ENCODE measurements at regions not wholly inside any gene's neighbourhood (a gene's known extent, or its start where the extent isn't known, plus 50 kb on each side); places are given as distances from the start of the nearest gene placed in this dataset.

DNA sequence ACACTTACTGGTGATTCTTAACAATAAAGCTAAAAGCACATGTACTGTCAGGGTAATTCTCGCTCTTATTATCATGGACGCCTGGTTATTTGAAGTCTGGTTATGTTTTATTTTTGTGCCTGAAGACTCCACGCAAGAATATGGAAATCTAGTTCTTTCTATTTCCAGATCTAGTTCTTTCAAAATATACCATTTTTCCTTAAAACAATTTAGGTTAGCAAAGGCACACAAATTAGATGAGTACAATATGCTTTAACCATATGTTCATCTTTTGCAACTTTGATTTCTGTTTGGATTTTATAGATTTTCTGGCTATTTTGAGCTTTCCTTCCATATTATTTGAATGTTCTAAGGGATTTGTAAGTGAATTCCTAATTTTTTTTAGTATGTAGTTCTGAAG, 1783.1 kb downstream of the PCDH7 start:
- TF ChIP-seq ESRRA (IDR thresholded peaks at IDR 0.05; ENCODE audit: borderline replicate concordance, low read length) (no peak), ELK1 (IDR thresholded peaks at IDR 0.05; ENCODE audit: low read depth, low read length) (no peak), REST (IDR thresholded peaks at IDR 0.05) (no peak), E2F6 (IDR thresholded peaks at IDR 0.05; ENCODE audit: borderline replicate concordance, low read depth) (no peak), FOSL2 (IDR thresholded peaks at IDR 0.05) (no peak), FOSL2 (CRISPR knock-in tag; IDR thresholded peaks at IDR 0.05) (no peak), BCL3 (IDR thresholded peaks at IDR 0.05) (no peak), EP300 (IDR thresholded peaks at IDR 0.05) (no peak), BHLHE40 (IDR thresholded peaks at IDR 0.05; ENCODE audit: low read depth, low read length) (no peak)
- TF ChIP-seq, protein P1, sequence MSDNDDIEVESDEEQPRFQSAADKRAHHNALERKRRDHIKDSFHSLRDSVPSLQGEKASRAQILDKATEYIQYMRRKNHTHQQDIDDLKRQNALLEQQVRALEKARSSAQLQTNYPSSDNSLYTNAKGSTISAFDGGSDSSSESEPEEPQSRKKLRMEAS (IDR thresholded peaks at IDR 0.05): no peak
- TF ChIP-seq, protein P2, sequence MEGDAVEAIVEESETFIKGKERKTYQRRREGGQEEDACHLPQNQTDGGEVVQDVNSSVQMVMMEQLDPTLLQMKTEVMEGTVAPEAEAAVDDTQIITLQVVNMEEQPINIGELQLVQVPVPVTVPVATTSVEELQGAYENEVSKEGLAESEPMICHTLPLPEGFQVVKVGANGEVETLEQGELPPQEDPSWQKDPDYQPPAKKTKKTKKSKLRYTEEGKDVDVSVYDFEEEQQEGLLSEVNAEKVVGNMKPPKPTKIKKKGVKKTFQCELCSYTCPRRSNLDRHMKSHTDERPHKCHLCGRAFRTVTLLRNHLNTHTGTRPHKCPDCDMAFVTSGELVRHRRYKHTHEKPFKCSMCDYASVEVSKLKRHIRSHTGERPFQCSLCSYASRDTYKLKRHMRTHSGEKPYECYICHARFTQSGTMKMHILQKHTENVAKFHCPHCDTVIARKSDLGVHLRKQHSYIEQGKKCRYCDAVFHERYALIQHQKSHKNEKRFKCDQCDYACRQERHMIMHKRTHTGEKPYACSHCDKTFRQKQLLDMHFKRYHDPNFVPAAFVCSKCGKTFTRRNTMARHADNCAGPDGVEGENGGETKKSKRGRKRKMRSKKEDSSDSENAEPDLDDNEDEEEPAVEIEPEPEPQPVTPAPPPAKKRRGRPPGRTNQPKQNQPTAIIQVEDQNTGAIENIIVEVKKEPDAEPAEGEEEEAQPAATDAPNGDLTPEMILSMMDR (IDR thresholded peaks at IDR 0.05): no peak
